Lower lobe of right lung (tissue), 2 donors: ENCODE measurements at regions not wholly inside any gene's neighbourhood (a gene's known extent, or its start where the extent isn't known, plus 50 kb on each side); places are given as distances from the start of the nearest gene placed in this dataset.

Experiments
- ATAC-seq, 2 donors: fragments of 200-7000 bp; cut with Tn5 transposase; one replicate each; pipeline ENCODE4 v1.9.1; 2020 to 2022; ENCODE audit warnings: mild to moderate bottlenecking in 2 of 2, moderate library complexity in 2 of 2
- DNase-seq: peaks from one replicate; pipeline ENCODE4 v3.0.0-alpha.2; 2020
- H3K27ac ChIP-seq: fragments of 200-600 bp; one replicate; pipeline ENCODE4 v1.8.0; 2022
- H3K27me3 ChIP-seq: fragments of 200-600 bp; one replicate; pipeline ENCODE4 v1.8.0; 2022; ENCODE audit warnings: low read depth
- H3K36me3 ChIP-seq: fragments of 200-600 bp; one replicate; pipeline ENCODE4 v1.8.0; 2022; ENCODE audit warnings: mild to moderate bottlenecking
- H3K4me1 ChIP-seq: fragments of 200-600 bp; one replicate; pipeline ENCODE4 v1.8.0; 2022
- H3K4me3 ChIP-seq: fragments of 200-600 bp; one replicate; pipeline ENCODE4 v1.8.0; 2022; ENCODE audit warnings: mild to moderate bottlenecking
- H3K9me3 ChIP-seq: fragments of 200-600 bp; one replicate; pipeline ENCODE4 v1.8.0; 2022
- intact Hi-C: fragments of 100-400 bp; cut with DNase I; formaldehyde crosslinking; loops from one replicate; pipeline ENCODE4 v1.11.0; 2022
- TF ChIP-seq, protein P1 (sequence below): fragments of 200-600 bp; IDR thresholded peaks from one replicate; pipeline ENCODE4 v1.8.0; 2022; ENCODE audit warnings: antibody characterized with exemption, mild to moderate bottlenecking
- donor health status: DM: no; HTN: yes; CAD: no; lungs with severe emphysema.

- TF ChIP-seq, protein P1, sequence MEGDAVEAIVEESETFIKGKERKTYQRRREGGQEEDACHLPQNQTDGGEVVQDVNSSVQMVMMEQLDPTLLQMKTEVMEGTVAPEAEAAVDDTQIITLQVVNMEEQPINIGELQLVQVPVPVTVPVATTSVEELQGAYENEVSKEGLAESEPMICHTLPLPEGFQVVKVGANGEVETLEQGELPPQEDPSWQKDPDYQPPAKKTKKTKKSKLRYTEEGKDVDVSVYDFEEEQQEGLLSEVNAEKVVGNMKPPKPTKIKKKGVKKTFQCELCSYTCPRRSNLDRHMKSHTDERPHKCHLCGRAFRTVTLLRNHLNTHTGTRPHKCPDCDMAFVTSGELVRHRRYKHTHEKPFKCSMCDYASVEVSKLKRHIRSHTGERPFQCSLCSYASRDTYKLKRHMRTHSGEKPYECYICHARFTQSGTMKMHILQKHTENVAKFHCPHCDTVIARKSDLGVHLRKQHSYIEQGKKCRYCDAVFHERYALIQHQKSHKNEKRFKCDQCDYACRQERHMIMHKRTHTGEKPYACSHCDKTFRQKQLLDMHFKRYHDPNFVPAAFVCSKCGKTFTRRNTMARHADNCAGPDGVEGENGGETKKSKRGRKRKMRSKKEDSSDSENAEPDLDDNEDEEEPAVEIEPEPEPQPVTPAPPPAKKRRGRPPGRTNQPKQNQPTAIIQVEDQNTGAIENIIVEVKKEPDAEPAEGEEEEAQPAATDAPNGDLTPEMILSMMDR: no peak
- no peak for DNase-seq
Measured at GRCh38 chr4:180792541-180792940, 1450.7 kb upstream of the TENM3 start.

DNA sequence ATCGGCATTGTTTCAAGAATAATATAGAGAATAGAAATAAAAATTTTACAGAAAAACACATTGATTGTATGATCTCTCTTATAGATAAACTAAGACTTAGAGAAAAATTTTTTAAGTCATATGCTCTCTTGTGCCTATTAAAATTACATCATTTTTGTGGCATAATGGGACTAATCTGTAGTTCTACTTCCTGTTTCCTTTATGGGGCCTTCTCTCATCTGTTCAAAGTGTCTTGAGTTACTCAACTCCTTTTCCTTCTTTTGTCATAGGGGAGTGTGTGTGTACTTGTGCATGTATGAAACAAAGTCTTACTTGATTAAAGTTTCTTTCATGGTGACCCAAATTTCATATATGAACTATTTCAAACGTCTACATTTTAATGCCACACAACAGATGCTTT lies 1448.9 kb upstream of the TENM3 start:
- peak; percentile 46 to 70 for ATAC-seq
- TF ChIP-seq, protein P1: no peak
- no peak for DNase-seq

More at GRCh38 chr4:180792541-180792940, 1450.7 kb upstream of the TENM3 start:
- no peak for ATAC-seq
- intact Hi-C loops: no loop called here
- no peaks in the 10 kb centered on the region for H3K36me3 ChIP-seq
- H3K4me1 ChIP-seq: no peaks in the 10 kb centered on the region
- H3K9me3 ChIP-seq: no peaks in the 10 kb centered on the region
- no peak overlapping the region for H3K4me3 ChIP-seq
- H3K27me3 ChIP-seq: no peaks in the 10 kb centered on the region
- no peak overlapping the region for H3K27ac ChIP-seq

DNA sequence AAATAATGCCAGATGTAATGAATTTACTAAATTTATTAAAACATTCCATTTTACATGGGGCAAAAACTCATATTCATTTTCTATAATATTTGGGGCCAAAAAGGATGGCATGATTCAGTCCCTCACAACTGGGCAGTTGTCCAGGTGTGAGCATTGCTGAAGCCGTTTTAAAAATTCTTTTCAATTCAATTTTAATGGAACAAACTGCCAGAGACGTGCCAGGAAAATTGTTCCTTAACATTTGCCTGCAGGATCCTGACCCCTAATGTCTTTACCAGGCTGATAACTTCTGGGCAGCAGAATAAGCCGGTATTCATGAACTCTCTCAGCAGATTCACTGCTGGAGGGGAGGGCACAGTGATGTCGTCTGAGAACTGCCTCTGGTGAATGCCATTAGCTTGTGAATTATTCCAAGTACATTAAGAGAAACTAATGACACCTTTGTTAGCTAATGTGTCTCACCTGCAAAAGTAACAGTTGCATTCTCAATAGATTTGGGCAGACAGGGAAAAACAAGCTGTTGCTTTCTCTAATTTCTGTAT lies 1445.1 kb upstream of the TENM3 start:
- TF ChIP-seq, protein P1: no peak
- no peaks in the 10 kb centered on the region for H3K27me3 ChIP-seq
- H3K27ac ChIP-seq: no peak overlapping the region
- DNase-seq (no peak), ATAC-seq (no peak)
- H3K36me3 ChIP-seq: no peaks in the 10 kb centered on the region
- intact Hi-C loops: no loop called here
- H3K4me1 ChIP-seq: no peaks in the 10 kb centered on the region
- H3K4me3 ChIP-seq: no peak overlapping the region
- no peaks in the 10 kb centered on the region for H3K9me3 ChIP-seq

More for the DNA sequence above, 1448.9 kb upstream of the TENM3 start:
- intact Hi-C loops: no loop called here
- no peak overlapping the region for H3K4me3 ChIP-seq
- H3K27me3 ChIP-seq: no peaks in the 10 kb centered on the region
- no peak overlapping the region for H3K27ac ChIP-seq
- H3K9me3 ChIP-seq: no peaks in the 10 kb centered on the region
- H3K36me3 ChIP-seq: no peaks in the 10 kb centered on the region
- H3K4me1 ChIP-seq: no peaks in the 10 kb centered on the region

GRCh38 chr4:180799798-180800197 lies 1443.4 kb upstream of the TENM3 start:
- DNase-seq (no peak), ATAC-seq (no peak)
- Histone ChIP-seq H3K27ac (no peak overlapping the region), H3K27me3 (no peaks in the 10 kb centered on the region), H3K9me3 (no peaks in the 10 kb centered on the region), H3K4me3 (no peak overlapping the region), H3K36me3 (no peaks in the 10 kb centered on the region), H3K4me1 (no peaks in the 10 kb centered on the region)
- intact Hi-C loops: no loop called here
- TF ChIP-seq, protein P1: no peak

GRCh38 chr4:180805101-180805500 lies 1438.1 kb upstream of the TENM3 start:
- intact Hi-C loops: no loop called here

More at GRCh38 chr4:180805101-180805500, 1438.1 kb upstream of the TENM3 start:
- H3K9me3 ChIP-seq: no peaks in the 10 kb centered on the region
- TF ChIP-seq, protein P1: no peak
- H3K27ac ChIP-seq: no peak overlapping the region
- no peak for ATAC-seq
- no peaks in the 10 kb centered on the region for H3K36me3 ChIP-seq
- H3K4me1 ChIP-seq: no peaks in the 10 kb centered on the region
- no peaks in the 10 kb centered on the region for H3K27me3 ChIP-seq
- no peak for DNase-seq
- H3K4me3 ChIP-seq: no peak overlapping the region
